ENCODE measurements at regions not wholly inside any gene's neighbourhood (a gene's known extent, or its start where the extent isn't known, plus 50 kb on each side); places are given as distances from the start of the nearest gene placed in this dataset.

- DNase-seq (ENCODE audit: low spot score): no peak
Measured at GRCh38 chr13:104414771-104415170, 1348.6 kb upstream of the SLC10A2 start.

GRCh38 chr13:104414181-104414580, 1348.0 kb upstream of the SLC10A2 start:
- no peak for DNase-seq (ENCODE audit: low spot score)

GRCh38 chr13:104411141-104411765, 1345.0 kb upstream of the SLC10A2 start:
- DNase-seq (ENCODE audit: low spot score): no peak

- DNase-seq (ENCODE audit: low spot score): no peak
Measured at GRCh38 chr13:104408733-104409132, 1342.5 kb upstream of the SLC10A2 start.

- DNase-seq (ENCODE audit: low spot score): no peak
Measured at GRCh38 chr13:104404325-104404724, 1338.1 kb upstream of the SLC10A2 start.

GRCh38 chr13:104389691-104390090, 1323.5 kb upstream of the SLC10A2 start:
- no peak for DNase-seq (ENCODE audit: low spot score)

- DNase-seq (ENCODE audit: low spot score): no peak
Measured at GRCh38 chr13:104387510-104387909, 1321.3 kb upstream of the SLC10A2 start.

GRCh38 chr13:104385404-104385803, 1319.2 kb upstream of the SLC10A2 start:
- DNase-seq (ENCODE audit: low spot score): no peak

GRCh38 chr13:104382951-104383350, 1316.7 kb upstream of the SLC10A2 start:
- no peak for DNase-seq (ENCODE audit: low spot score)

- no peak for DNase-seq (ENCODE audit: low spot score)
Measured at GRCh38 chr13:104376588-104376987, 1310.4 kb upstream of the SLC10A2 start.

- no peak for DNase-seq (ENCODE audit: low spot score)
Measured at GRCh38 chr13:104375614-104376013, 1309.4 kb upstream of the SLC10A2 start.

GRCh38 chr13:104372095-104372655, 1306.0 kb upstream of the SLC10A2 start:
- no peak for DNase-seq (ENCODE audit: low spot score)

GRCh38 chr13:104365430-104365829, 1299.2 kb upstream of the SLC10A2 start:
- no peak for DNase-seq (ENCODE audit: low spot score)

- DNase-seq (ENCODE audit: low spot score): no peak
Measured at GRCh38 chr13:104357672-104358354, 1291.6 kb upstream of the SLC10A2 start.

GRCh38 chr13:104357174-104357573, 1291.0 kb upstream of the SLC10A2 start:
- DNase-seq (ENCODE audit: low spot score): no peak

- no peak for DNase-seq (ENCODE audit: low spot score)
Measured at GRCh38 chr13:104355041-104355670, 1288.9 kb upstream of the SLC10A2 start.

- DNase-seq (ENCODE audit: low spot score): no peak
Measured at GRCh38 chr13:104327211-104327610, 1261.0 kb upstream of the SLC10A2 start.

- DNase-seq (ENCODE audit: low spot score): no peak
Measured at GRCh38 chr13:104326523-104326922, 1260.3 kb upstream of the SLC10A2 start.

- DNase-seq (ENCODE audit: low spot score): no peak
Measured at GRCh38 chr13:104321756-104322155, 1255.5 kb upstream of the SLC10A2 start.

- no peak for DNase-seq (ENCODE audit: low spot score)
Measured at GRCh38 chr13:104320446-104320845, 1254.2 kb upstream of the SLC10A2 start.

GRCh38 chr13:104318121-104318520, 1251.9 kb upstream of the SLC10A2 start:
- no peak for DNase-seq (ENCODE audit: low spot score)

GRCh38 chr13:104315606-104316005, 1249.4 kb upstream of the SLC10A2 start:
- no peak for DNase-seq (ENCODE audit: low spot score)

- DNase-seq (ENCODE audit: low spot score): no peak
Measured at GRCh38 chr13:104314926-104315535, 1248.8 kb upstream of the SLC10A2 start.

Measured in hematopoietic multipotent progenitor cell treated with erythropoietin and hydrocortisone succinate and interleukin-3 and kit ligand, for 17 days (in vitro differentiated cells).